Uterus (tissue), 2 donors: ENCODE measurements at regions not wholly inside any gene's neighbourhood (a gene's known extent, or its start where the extent isn't known, plus 50 kb on each side); places are given as distances from the start of the nearest gene placed in this dataset.
"Not testable (repeated sequence)": the region's sequence is repeated elsewhere in the genome, so short reads cannot be mapped to it uniquely, and the experiment has no call there.

Source experiments
- CTCF ChIP-seq, 4 experiments: fragments of 200-600 bp in 2 of 4; fragments of 450-650 bp in 2 of 4; sonication (generic) in 2 of 4; IDR thresholded peaks; one replicate each; pipeline ENCODE4 v1.5.1; 2016 to 2019; ENCODE audit warnings: antibody characterized with exemption in 4 of 4, mild to moderate bottlenecking in 2 of 4, moderate library complexity in 1 of 4
- POLR2A ChIP-seq, 2 donors: fragments of 450-650 bp; IDR thresholded peaks; one replicate each; pipeline ENCODE4 v1.6.1; 2016; ENCODE audit warnings: antibody characterized with exemption in 2 of 2, mild to moderate bottlenecking in 1 of 2, moderate library complexity in 1 of 2

GRCh38 chr13:63811428-63812004 lies 2395.9 kb upstream of the PCDH20 start:
- not testable (repeated sequence) for TF ChIP-seq CTCF, POLR2A (IDR thresholded peaks at IDR 0.05)
